ENCODE measurements at regions not wholly inside any gene's neighbourhood (a gene's known extent, or its start where the extent isn't known, plus 50 kb on each side); places are given as distances from the start of the nearest gene placed in this dataset.

DNA sequence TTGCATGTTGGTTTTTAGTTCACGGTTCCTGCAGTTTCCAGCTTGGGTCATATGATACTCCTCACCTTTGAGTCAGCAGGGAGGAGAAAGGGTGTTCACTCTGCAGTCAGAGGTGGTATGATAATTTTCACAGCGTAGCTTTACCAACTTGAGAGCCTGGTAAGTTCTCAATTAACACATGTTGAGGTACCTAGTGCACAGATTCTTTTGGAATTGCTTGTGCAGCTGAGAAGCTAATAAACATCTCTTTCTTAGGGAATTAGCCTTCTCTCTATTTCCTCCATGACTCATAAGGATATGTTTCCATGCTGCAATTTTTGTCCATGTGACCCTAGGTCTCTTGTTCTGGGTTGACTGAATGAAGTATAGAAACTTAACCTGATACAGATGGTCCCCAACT is 166.6 kb downstream of the KIF20B start:
- Histone ChIP-seq H3K36me3 (ENCODE audit: control insufficient read depth in 4 of 4, insufficient read depth in 4 of 4, low read length in 4 of 4) (no peaks in the 10 kb centered on the region), H3K9ac (ENCODE audit: insufficient read depth in 1 of 2, low read length in 2 of 2) (no peak overlapping the region), H3K9me3 (ENCODE audit: control insufficient read depth in 4 of 4, insufficient read depth in 3 of 4, low read length in 3 of 4) (no peaks in the 10 kb centered on the region), H3K27ac (ENCODE audit: low read depth in 1 of 2, low read length in 1 of 2) (no peak overlapping the region), H3K27me3 (ENCODE audit: control insufficient read depth in 3 of 3, insufficient read depth in 3 of 3, low read length in 2 of 3) (no peaks in the 10 kb centered on the region), H3K4me3 (no peak overlapping the region), H3K4me1 (ENCODE audit: control insufficient read depth in 5 of 5, insufficient read depth in 5 of 5, low read length in 5 of 5) (peaks cover 0 to 9% (median 0%) of the 10 kb centered on the region in 5 donors)
- ATAC-seq (ENCODE audit: insufficient read depth, low FRiP score) (no peak), DNase-seq (no peak)
- WGBS, 2 donors: 83 to 91% methylated on average over 2 of the region's 2 CpGs
- TF ChIP-seq, protein P1, sequence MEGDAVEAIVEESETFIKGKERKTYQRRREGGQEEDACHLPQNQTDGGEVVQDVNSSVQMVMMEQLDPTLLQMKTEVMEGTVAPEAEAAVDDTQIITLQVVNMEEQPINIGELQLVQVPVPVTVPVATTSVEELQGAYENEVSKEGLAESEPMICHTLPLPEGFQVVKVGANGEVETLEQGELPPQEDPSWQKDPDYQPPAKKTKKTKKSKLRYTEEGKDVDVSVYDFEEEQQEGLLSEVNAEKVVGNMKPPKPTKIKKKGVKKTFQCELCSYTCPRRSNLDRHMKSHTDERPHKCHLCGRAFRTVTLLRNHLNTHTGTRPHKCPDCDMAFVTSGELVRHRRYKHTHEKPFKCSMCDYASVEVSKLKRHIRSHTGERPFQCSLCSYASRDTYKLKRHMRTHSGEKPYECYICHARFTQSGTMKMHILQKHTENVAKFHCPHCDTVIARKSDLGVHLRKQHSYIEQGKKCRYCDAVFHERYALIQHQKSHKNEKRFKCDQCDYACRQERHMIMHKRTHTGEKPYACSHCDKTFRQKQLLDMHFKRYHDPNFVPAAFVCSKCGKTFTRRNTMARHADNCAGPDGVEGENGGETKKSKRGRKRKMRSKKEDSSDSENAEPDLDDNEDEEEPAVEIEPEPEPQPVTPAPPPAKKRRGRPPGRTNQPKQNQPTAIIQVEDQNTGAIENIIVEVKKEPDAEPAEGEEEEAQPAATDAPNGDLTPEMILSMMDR (IDR thresholded peaks at IDR 0.05; ENCODE audit: control extremely low read depth, extremely low read depth): no peak

DNA sequence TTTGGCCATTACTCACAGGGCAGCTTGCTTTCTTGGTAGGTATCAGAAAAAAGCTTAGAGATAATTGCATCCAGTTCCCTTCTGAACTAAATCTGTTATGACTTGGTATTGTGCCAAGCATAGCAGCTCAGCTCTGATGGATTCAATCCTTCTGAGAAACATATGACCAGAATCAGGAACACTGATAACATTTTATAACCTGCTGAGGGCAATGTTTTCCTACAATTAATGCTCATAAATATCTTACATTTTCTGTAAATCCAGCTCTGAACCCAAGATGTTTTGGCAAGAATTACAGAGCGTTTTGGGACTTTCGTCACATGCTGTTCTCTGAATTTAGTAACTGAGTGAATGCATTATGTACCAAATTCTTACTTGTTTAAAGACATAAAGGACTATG is 167.8 kb downstream of the KIF20B start:
- no peaks in the 10 kb centered on the region for H3K27me3 ChIP-seq (ENCODE audit: control insufficient read depth in 3 of 3, insufficient read depth in 3 of 3, low read length in 2 of 3)
- H3K9me3 ChIP-seq (ENCODE audit: control insufficient read depth in 4 of 4, insufficient read depth in 3 of 4, low read length in 3 of 4): no peaks in the 10 kb centered on the region
- no peak for ATAC-seq (ENCODE audit: insufficient read depth, low FRiP score)
- DNase-seq: peak in 2 of 3 donors; percentile 82 to 84
- H3K4me1 ChIP-seq (ENCODE audit: control insufficient read depth in 5 of 5, insufficient read depth in 5 of 5, low read length in 5 of 5): peaks cover 0 to 9% (median 0%) of the 10 kb centered on the region in 5 donors
- 73 to 75% methylated on average over 2 of the region's 2 CpGs for WGBS, 2 donors
- no peak overlapping the region for H3K27ac ChIP-seq (ENCODE audit: low read depth in 1 of 2, low read length in 1 of 2)
- H3K4me3 ChIP-seq: no peak overlapping the region
- no peak overlapping the region for H3K9ac ChIP-seq (ENCODE audit: insufficient read depth in 1 of 2, low read length in 2 of 2)
- TF ChIP-seq, protein P1 (IDR thresholded peaks at IDR 0.05; ENCODE audit: control extremely low read depth, extremely low read depth): no peak
- H3K36me3 ChIP-seq (ENCODE audit: control insufficient read depth in 4 of 4, insufficient read depth in 4 of 4, low read length in 4 of 4): no peaks in the 10 kb centered on the region

DNA sequence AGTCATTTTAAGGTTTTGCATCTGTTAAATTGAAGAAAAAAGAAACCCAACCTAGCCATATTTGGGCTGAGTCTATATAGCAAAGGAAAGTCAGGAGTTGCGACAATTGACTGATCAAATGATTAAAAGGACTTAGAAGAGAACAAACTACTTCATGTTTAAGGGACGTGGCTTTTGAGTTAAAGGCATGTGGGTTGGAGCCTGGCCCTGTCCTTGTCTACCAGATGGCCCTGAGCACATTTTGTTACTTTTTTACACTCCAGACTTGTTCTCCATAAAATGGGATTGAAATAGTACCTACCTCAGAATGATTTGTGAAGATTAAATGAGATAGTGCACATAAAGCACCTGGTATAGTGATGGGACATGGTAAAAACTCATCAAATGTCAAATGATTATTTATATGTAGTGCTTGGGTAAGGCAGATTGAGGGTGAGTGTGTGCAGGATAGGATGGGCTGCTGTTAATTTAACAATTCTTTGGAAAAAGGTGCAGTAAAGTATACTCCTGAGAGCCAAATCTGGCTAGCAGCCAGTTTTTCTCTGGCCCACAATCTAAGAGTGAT is 168.3 kb downstream of the KIF20B start:
- DNase-seq: peak in 1 of 3 donors; percentile 32
- Histone ChIP-seq H3K9me3 (ENCODE audit: control insufficient read depth in 4 of 4, insufficient read depth in 3 of 4, low read length in 3 of 4) (no peaks in the 10 kb centered on the region), H3K9ac (ENCODE audit: insufficient read depth in 1 of 2, low read length in 2 of 2) (no peak overlapping the region), H3K36me3 (ENCODE audit: control insufficient read depth in 4 of 4, insufficient read depth in 4 of 4, low read length in 4 of 4) (no peaks in the 10 kb centered on the region), H3K4me3 (no peak overlapping the region), H3K4me1 (ENCODE audit: control insufficient read depth in 5 of 5, insufficient read depth in 5 of 5, low read length in 5 of 5) (peaks cover 0 to 9% (median 0%) of the 10 kb centered on the region in 5 donors), H3K27ac (ENCODE audit: low read depth in 1 of 2, low read length in 1 of 2) (no peak overlapping the region), H3K27me3 (ENCODE audit: control insufficient read depth in 3 of 3, insufficient read depth in 3 of 3, low read length in 2 of 3) (no peaks in the 10 kb centered on the region)
- ATAC-seq (ENCODE audit: insufficient read depth, low FRiP score): no peak
- 65 to 79% methylated on average over 2 of the region's 2 CpGs for WGBS, 2 donors
- TF ChIP-seq, protein P1 (IDR thresholded peaks at IDR 0.05; ENCODE audit: control extremely low read depth, extremely low read depth): no peak

DNA sequence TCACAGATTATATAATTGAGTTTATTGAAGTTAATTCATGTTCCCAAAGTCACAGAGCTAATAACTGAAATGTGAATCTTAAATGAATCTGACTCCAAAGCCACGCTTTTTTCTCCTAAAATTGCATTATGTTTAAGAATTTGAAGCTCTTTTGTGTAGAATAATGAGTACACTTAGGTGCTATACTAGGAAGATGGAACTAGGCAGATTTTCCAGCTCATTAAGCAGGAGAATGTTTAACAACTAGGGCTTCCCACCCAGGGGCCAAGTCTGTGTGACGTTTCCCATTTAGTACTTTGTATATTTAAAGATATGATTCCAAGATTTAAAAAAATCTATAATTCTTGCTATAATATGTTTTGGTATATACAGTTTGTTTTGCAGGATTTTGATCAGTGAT is 169.5 kb downstream of the KIF20B start:
- no peak for ATAC-seq (ENCODE audit: insufficient read depth, low FRiP score)
- TF ChIP-seq, protein P1 (IDR thresholded peaks at IDR 0.05; ENCODE audit: control extremely low read depth, extremely low read depth): no peak
- 87 to 94% methylated on average over 2 of the region's 2 CpGs for WGBS, 2 donors

More for the DNA sequence above, 169.5 kb downstream of the KIF20B start:
- Histone ChIP-seq H3K4me1 (ENCODE audit: control insufficient read depth in 5 of 5, insufficient read depth in 5 of 5, low read length in 5 of 5) (peaks cover 0 to 9% (median 0%) of the 10 kb centered on the region in 5 donors), H3K27ac (ENCODE audit: low read depth in 1 of 2, low read length in 1 of 2) (no peak overlapping the region), H3K9me3 (ENCODE audit: control insufficient read depth in 4 of 4, insufficient read depth in 3 of 4, low read length in 3 of 4) (no peaks in the 10 kb centered on the region), H3K36me3 (ENCODE audit: control insufficient read depth in 4 of 4, insufficient read depth in 4 of 4, low read length in 4 of 4) (no peaks in the 10 kb centered on the region), H3K9ac (ENCODE audit: insufficient read depth in 1 of 2, low read length in 2 of 2) (no peak overlapping the region), H3K4me3 (no peak overlapping the region), H3K27me3 (ENCODE audit: control insufficient read depth in 3 of 3, insufficient read depth in 3 of 3, low read length in 2 of 3) (no peaks in the 10 kb centered on the region)
- no peak for DNase-seq
